Left kidney (tissue), 1 donor: ENCODE measurements at regions not wholly inside any gene's neighbourhood (a gene's known extent, or its start where the extent isn't known, plus 50 kb on each side); places are given as distances from the start of the nearest gene placed in this dataset.

ENCODE experiments used
- DNase-seq: peaks from one replicate; pipeline ENCODE4 v3.0.0-alpha.2; 2013

- no peak for DNase-seq
Measured at GRCh38 chr16:55169780-55170179, 154.2 kb upstream of the IRX6 start.

- DNase-seq, result no peak
Measured at GRCh38 chr16:55171241-55171640, 152.8 kb upstream of the IRX6 start.

- DNase-seq, result no peak
Measured at GRCh38 chr16:55175389-55175788, 148.6 kb upstream of the IRX6 start.

- no peak for DNase-seq
Measured at GRCh38 chr16:55176901-55177300, 147.1 kb upstream of the IRX6 start.

GRCh38 chr16:55179411-55179810, 144.6 kb upstream of the IRX6 start:
- no peak for DNase-seq

- no peak for DNase-seq
Measured at GRCh38 chr16:55179852-55180585, 144.0 kb upstream of the IRX6 start.

GRCh38 chr16:55184052-55184451, 140.0 kb upstream of the IRX6 start:
- DNase-seq, result no peak

- DNase-seq, result no peak
Measured at GRCh38 chr16:55184619-55185018, 139.4 kb upstream of the IRX6 start.

GRCh38 chr16:55189224-55189623, 134.8 kb upstream of the IRX6 start:
- DNase-seq, result no peak

GRCh38 chr16:55189682-55190636, 134.0 kb upstream of the IRX6 start:
- DNase-seq, result no peak

- DNase-seq, result no peak
Measured at GRCh38 chr16:55192734-55193133, 131.3 kb upstream of the IRX6 start.

- DNase-seq, result no peak
Measured at GRCh38 chr16:55203570-55203969, 120.4 kb upstream of the IRX6 start.

- no peak for DNase-seq
Measured at GRCh38 chr16:55204069-55204468, 119.9 kb upstream of the IRX6 start.

- no peak for DNase-seq
Measured at GRCh38 chr16:55204923-55205322, 119.1 kb upstream of the IRX6 start.

GRCh38 chr16:55207693-55208428, 116.1 kb upstream of the IRX6 start:
- DNase-seq, result peak; percentile 20

- no peak for DNase-seq
Measured at GRCh38 chr16:55209626-55210025, 114.4 kb upstream of the IRX6 start.

- no peak for DNase-seq
Measured at GRCh38 chr16:55212791-55213190, 111.2 kb upstream of the IRX6 start.

GRCh38 chr16:55214412-55214811, 109.6 kb upstream of the IRX6 start:
- DNase-seq, result no peak

- no peak for DNase-seq
Measured at GRCh38 chr16:55214974-55215494, 109.0 kb upstream of the IRX6 start.

- DNase-seq, result no peak
Measured at GRCh38 chr16:55217392-55217791, 106.6 kb upstream of the IRX6 start.

GRCh38 chr16:55221836-55222235, 102.2 kb upstream of the IRX6 start:
- no peak for DNase-seq

- no peak for DNase-seq
Measured at GRCh38 chr16:55222486-55222885, 101.5 kb upstream of the IRX6 start.
